ENCODE measurements at regions not wholly inside any gene's neighbourhood (a gene's known extent, or its start where the extent isn't known, plus 50 kb on each side); places are given as distances from the start of the nearest gene placed in this dataset.

DNA sequence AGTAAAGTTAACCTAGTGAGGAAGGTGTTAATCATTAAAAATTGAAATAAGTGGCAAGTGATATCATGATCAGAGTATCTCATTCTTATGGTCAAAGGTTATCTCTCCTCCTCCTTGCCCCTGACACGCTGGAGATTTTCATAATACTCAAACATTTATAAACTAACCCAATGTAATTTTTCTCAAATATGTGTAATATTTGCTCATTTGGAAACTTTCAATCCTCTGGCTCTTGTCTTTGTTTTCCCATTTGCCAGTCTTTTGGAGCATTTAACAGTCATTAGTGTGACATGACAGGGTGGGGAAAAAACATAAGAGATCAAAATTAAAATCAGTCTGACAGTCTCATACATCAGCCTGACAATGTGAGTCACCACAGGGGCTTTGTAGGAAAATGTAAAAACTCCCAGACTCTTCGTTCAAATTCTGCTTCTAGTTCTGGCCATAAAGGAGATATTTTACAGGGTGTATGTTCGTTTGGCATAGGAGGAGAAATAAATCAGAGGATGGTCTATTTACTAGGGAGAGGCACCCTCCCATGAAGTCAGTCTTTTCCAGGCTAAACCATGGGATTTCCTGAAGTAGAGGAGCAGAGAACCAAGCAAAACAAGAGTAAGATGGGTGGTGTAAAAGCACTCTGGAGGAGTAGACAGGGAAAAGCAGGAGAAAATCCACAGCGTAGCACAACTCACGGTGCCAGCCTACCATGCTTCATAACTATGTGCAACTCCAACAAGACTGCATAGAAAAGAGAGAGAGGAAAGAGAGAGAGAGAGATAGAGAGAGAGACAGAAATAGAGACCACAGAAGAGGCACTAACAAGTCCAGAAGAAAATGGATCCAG lies 369.2 kb upstream of the PDE3A start:
- DNase-seq (ENCODE audit: low spot score): no peak
- Histone ChIP-seq H3K4me1 (ENCODE audit: control insufficient read depth in 4 of 4, insufficient read depth in 4 of 4, low read length in 3 of 4) (peaks cover 3 to 16% (median 8%) of the 10 kb centered on the region in 4 donors), H3K4me3 (ENCODE audit: low read depth in 1 of 3, low read length in 3 of 3) (no peak overlapping the region), H3K27me3 (ENCODE audit: control insufficient read depth in 4 of 4, insufficient read depth in 4 of 4, low read length in 3 of 4) (no peaks in the 10 kb centered on the region), H3K27ac (ENCODE audit: low read depth in 1 of 2, low read length in 2 of 2) (no peak overlapping the region), H3K36me3 (ENCODE audit: control insufficient read depth in 4 of 4, insufficient read depth in 3 of 4, low read depth in 1 of 4, low read length in 3 of 4) (no peaks in the 10 kb centered on the region), H3K9me3 (ENCODE audit: control insufficient read depth in 4 of 4, low read length in 3 of 4) (no peaks in the 10 kb centered on the region), H3K9ac (ENCODE audit: low read depth in 1 of 2, low read length in 2 of 2) (no peak overlapping the region)
- TF ChIP-seq GABPA (IDR thresholded peaks at IDR 0.05 in 1 of 2, conservative IDR thresholded peaks at IDR 0.05 in 1 of 2): no peak
- peak; percentile 31 for TF ChIP-seq SP1 (IDR thresholded peaks at IDR 0.05)
- TF ChIP-seq, protein P1, sequence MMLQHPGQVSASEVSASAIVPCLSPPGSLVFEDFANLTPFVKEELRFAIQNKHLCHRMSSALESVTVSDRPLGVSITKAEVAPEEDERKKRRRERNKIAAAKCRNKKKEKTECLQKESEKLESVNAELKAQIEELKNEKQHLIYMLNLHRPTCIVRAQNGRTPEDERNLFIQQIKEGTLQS (IDR thresholded peaks at IDR 0.05): no peak
- TF ChIP-seq RAD21 (IDR thresholded peaks at IDR 0.05): no peak
- TF ChIP-seq, protein P2, sequence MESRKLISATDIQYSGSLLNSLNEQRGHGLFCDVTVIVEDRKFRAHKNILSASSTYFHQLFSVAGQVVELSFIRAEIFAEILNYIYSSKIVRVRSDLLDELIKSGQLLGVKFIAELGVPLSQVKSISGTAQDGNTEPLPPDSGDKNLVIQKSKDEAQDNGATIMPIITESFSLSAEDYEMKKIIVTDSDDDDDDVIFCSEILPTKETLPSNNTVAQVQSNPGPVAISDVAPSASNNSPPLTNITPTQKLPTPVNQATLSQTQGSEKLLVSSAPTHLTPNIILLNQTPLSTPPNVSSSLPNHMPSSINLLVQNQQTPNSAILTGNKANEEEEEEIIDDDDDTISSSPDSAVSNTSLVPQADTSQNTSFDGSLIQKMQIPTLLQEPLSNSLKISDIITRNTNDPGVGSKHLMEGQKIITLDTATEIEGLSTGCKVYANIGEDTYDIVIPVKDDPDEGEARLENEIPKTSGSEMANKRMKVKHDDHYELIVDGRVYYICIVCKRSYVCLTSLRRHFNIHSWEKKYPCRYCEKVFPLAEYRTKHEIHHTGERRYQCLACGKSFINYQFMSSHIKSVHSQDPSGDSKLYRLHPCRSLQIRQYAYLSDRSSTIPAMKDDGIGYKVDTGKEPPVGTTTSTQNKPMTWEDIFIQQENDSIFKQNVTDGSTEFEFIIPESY (IDR thresholded peaks at IDR 0.05): no peak
- TF ChIP-seq FOXA2 (IDR thresholded peaks at IDR 0.05): no peak
- TF ChIP-seq NR2F2 (IDR thresholded peaks at IDR 0.05): peak; percentile 21
- TF ChIP-seq JUND (IDR thresholded peaks at IDR 0.05): peak in 1 of 2 donors; percentile 28
- no peak for TF ChIP-seq FOXA1 (IDR thresholded peaks at IDR 0.05)
- TF ChIP-seq YY1 (IDR thresholded peaks at IDR 0.05): no peak
- peak; percentile 38 to 46 for TF ChIP-seq HNF4A (conservative IDR thresholded peaks at IDR 0.05)
- TF ChIP-seq RXRA (IDR thresholded peaks at IDR 0.05): peak in 1 of 2 donors; percentile 50
- WGBS: 60% methylated on average over 5 of the region's 5 CpGs

DNA sequence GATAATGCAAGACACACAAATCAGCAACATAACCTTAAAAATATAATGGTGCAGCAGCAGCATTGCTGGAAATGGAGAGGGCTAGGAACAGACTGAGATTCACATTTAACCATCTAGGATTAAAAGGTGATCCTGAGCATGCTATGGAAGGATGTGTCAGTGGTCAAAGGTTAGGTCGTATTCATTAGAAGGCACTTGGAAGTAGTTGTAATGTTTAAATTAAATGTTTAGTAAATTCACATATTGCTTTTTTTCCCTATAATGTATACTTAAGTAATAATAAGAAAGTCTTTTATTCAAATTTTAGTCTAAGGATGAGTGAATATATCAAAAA lies 368.6 kb upstream of the PDE3A start:
- Histone ChIP-seq H3K9me3 (ENCODE audit: control insufficient read depth in 4 of 4, low read length in 3 of 4) (no peaks in the 10 kb centered on the region), H3K27ac (ENCODE audit: low read depth in 1 of 2, low read length in 2 of 2) (no peak overlapping the region), H3K27me3 (ENCODE audit: control insufficient read depth in 4 of 4, insufficient read depth in 4 of 4, low read length in 3 of 4) (no peaks in the 10 kb centered on the region), H3K4me1 (ENCODE audit: control insufficient read depth in 4 of 4, insufficient read depth in 4 of 4, low read length in 3 of 4) (peaks cover 3 to 16% (median 8%) of the 10 kb centered on the region in 4 donors), H3K4me3 (ENCODE audit: low read depth in 1 of 3, low read length in 3 of 3) (no peak overlapping the region), H3K9ac (ENCODE audit: low read depth in 1 of 2, low read length in 2 of 2) (no peak overlapping the region), H3K36me3 (ENCODE audit: control insufficient read depth in 4 of 4, insufficient read depth in 3 of 4, low read depth in 1 of 4, low read length in 3 of 4) (no peaks in the 10 kb centered on the region)
- WGBS: 65% methylated on average over 1 of the region's 1 CpG
- TF ChIP-seq RXRA (IDR thresholded peaks at IDR 0.05) (no peak), SP1 (IDR thresholded peaks at IDR 0.05) (no peak), FOXA1 (IDR thresholded peaks at IDR 0.05) (no peak), HNF4G (IDR thresholded peaks at IDR 0.05) (no peak), RAD21 (IDR thresholded peaks at IDR 0.05) (no peak), TAF1 (conservative IDR thresholded peaks at IDR 0.05) (no peak), NR2F2 (IDR thresholded peaks at IDR 0.05) (no peak), YY1 (IDR thresholded peaks at IDR 0.05) (no peak), HNF4A (conservative IDR thresholded peaks at IDR 0.05) (no peak), FOXA2 (IDR thresholded peaks at IDR 0.05) (no peak), GABPA (IDR thresholded peaks at IDR 0.05 in 1 of 2, conservative IDR thresholded peaks at IDR 0.05 in 1 of 2) (no peak)
- TF ChIP-seq, protein P1 (IDR thresholded peaks at IDR 0.05): no peak
- TF ChIP-seq, protein P3, sequence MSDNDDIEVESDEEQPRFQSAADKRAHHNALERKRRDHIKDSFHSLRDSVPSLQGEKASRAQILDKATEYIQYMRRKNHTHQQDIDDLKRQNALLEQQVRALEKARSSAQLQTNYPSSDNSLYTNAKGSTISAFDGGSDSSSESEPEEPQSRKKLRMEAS (IDR thresholded peaks at IDR 0.05): no peak
- TF ChIP-seq, protein P4, sequence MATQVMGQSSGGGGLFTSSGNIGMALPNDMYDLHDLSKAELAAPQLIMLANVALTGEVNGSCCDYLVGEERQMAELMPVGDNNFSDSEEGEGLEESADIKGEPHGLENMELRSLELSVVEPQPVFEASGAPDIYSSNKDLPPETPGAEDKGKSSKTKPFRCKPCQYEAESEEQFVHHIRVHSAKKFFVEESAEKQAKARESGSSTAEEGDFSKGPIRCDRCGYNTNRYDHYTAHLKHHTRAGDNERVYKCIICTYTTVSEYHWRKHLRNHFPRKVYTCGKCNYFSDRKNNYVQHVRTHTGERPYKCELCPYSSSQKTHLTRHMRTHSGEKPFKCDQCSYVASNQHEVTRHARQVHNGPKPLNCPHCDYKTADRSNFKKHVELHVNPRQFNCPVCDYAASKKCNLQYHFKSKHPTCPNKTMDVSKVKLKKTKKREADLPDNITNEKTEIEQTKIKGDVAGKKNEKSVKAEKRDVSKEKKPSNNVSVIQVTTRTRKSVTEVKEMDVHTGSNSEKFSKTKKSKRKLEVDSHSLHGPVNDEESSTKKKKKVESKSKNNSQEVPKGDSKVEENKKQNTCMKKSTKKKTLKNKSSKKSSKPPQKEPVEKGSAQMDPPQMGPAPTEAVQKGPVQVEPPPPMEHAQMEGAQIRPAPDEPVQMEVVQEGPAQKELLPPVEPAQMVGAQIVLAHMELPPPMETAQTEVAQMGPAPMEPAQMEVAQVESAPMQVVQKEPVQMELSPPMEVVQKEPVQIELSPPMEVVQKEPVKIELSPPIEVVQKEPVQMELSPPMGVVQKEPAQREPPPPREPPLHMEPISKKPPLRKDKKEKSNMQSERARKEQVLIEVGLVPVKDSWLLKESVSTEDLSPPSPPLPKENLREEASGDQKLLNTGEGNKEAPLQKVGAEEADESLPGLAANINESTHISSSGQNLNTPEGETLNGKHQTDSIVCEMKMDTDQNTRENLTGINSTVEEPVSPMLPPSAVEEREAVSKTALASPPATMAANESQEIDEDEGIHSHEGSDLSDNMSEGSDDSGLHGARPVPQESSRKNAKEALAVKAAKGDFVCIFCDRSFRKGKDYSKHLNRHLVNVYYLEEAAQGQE (IDR thresholded peaks at IDR 0.05): no peak
- TF ChIP-seq, protein P5, sequence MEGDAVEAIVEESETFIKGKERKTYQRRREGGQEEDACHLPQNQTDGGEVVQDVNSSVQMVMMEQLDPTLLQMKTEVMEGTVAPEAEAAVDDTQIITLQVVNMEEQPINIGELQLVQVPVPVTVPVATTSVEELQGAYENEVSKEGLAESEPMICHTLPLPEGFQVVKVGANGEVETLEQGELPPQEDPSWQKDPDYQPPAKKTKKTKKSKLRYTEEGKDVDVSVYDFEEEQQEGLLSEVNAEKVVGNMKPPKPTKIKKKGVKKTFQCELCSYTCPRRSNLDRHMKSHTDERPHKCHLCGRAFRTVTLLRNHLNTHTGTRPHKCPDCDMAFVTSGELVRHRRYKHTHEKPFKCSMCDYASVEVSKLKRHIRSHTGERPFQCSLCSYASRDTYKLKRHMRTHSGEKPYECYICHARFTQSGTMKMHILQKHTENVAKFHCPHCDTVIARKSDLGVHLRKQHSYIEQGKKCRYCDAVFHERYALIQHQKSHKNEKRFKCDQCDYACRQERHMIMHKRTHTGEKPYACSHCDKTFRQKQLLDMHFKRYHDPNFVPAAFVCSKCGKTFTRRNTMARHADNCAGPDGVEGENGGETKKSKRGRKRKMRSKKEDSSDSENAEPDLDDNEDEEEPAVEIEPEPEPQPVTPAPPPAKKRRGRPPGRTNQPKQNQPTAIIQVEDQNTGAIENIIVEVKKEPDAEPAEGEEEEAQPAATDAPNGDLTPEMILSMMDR (IDR thresholded peaks at IDR 0.05; ENCODE audit: low read depth, low read length, missing input control): no peak
- no peak for DNase-seq (ENCODE audit: low spot score)
